ENCODE measurements at regions not wholly inside any gene's neighbourhood (a gene's known extent, or its start where the extent isn't known, plus 50 kb on each side); places are given as distances from the start of the nearest gene placed in this dataset.

DNA sequence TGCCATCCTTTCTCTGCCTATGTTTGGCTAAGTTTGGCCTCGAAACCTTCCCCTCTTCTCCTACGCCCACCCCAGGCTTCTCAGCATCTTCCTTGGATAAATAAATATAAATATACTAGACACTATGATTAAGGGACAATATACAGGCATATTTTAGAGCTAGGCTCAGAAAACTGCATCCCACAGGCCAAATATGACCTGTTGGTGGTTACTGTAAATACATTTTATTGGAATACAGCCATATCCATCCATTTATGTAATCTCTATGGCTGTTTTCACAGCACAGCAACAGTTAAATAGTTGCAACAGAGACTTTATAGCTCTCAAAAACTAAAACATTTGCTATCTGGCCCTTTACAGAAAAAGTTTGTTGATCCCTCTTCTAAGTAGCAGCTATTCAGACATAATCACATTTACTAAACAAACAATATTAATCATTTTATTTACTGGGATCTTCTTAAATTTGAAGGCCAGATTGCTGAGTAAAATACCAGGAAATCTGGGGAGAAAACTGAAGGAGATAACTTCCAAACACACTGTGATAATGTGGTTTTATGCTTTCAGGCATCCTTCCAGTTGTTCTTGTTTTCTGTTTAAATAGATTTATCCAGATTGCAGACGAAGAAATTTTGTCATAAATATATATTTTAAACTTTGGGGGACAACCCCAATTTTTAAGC lies 269.7 kb upstream of the THRB start:
- DNase-seq = no peak

DNA sequence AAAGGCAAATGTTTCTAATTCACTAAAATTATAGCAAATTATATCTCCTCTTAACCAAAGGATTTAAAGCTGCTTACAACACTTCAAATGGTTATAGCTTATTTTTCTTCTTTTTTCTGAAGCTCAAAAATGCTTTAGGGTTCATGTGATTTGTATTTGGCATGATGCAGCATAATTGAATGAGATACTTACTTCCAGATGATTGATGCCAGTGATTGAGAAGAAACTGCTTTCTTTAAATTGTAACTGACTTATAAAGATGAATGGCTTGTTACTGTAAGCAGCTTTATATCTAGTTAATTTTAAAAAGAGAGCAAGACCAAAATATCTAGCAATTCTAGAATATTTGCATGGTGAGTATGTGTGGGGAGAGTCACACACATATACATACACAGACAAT lies 270.7 kb upstream of the THRB start:
- no peak for DNase-seq

DNA sequence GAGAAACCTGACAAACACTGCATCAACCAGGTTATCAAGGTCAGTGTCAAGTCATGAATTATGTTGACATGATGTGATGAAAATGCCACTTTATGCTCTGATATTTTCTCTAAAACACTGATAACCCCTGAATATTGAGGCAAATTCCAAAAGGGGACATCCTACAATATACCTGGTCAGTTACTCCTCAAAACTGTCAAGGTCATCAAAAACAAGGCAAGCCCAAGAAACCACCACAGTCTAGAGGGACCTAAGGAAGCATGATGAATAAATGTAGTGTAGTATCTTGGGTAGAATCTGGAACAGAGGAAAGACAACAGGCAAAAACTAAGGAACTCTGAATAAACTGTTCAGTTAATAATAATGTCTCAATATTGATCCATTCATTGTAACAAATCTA lies 275.3 kb upstream of the THRB start:
- no peak for DNase-seq

DNA sequence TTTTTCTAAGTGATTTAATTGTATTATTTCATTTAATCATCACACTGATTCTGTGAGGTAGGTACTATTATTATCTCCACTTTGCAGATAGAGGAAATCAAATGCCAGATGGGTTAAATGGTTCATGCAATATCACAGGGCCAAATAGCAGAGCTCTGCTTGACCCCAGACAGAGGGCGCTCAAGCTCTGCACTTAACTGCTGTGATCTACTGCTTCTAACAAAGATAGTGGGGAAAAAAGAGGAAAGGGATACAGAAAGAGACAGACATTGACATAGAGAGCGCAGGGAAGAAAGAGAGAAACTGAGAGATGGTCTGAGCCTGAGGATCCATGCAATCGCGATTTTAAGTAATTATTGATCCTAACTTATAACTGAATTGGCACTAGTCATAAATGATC lies 279.1 kb upstream of the THRB start:
- peak; percentile 29 for DNase-seq

DNA sequence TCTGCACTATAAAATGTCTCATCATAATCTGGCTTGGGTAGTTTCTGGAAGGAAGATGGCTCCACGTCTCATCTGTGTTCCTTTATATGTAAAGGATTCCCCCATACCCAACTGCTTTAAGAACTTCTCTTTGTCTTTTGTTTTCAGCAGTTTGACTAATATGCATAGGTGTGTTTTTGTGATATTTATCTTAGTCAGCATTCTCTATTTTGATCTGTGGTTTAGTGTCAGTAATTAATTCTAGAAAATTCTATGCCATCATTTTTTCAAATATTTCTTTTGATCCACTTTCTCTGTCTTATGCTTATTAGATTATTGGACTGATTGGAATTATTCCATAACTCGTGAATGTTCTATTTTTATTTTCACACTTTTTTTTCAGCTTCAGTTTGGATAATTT lies 286.3 kb upstream of the THRB start:
- DNase-seq = no peak

DNA sequence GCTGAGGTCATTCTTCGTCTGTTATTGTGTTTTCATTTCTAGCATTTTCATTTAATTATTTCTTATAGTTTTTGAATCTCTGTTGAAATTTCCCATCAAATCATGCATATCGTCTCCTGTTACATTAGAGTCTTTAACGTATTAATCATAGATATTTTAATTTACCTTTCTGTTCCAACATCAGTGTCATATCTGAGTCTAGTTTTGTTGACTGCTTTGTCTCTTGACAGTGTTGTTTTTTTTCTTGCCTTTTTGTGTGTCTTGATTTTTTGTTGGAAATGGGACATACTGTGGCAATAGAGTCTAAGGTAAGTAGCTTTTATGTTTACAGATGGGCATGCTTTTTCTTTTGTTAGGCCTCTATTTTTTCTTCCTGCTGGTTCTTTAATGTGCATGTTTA lies 286.8 kb upstream of the THRB start:
- DNase-seq = no peak

DNA sequence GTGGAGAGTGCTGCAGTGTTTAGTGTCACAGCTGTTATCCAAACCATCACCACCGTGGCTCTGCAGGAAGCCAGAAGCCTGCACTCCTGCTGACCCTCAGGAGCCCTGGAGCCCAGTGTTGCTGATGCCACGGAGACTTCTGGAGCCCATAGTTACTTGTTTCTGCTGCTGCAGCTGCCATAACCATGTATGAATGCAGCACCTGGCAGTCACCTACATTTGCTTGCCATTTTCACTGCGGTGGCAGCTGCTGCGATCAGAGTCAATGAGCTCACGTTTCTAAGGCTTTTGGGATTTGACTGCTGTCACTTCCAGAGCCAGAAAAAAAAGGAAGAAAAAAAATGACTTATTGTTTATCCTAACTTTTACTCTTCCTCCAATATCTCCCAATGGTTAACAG lies 299.2 kb upstream of the THRB start:
- no peak for DNase-seq

DNA sequence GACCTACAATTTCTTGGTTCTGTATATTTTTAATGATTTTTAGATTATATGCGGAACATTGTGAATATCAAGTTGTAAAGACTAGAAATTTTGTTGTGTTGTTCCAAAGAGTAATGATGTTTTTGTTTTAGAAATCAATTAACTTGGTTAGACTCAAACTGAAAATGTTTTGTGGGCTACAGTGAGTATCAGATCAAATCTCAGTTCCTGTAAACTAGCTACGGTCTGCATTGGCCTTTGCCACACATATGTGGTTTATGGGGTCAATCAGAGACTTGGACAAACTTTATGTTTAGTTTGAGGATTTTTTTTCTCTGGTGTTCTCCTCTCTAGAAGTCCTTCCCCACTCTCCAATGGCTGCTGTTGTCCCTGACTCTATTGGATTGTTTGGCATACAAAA lies 308.0 kb upstream of the THRB start:
- DNase-seq = no peak

DNA sequence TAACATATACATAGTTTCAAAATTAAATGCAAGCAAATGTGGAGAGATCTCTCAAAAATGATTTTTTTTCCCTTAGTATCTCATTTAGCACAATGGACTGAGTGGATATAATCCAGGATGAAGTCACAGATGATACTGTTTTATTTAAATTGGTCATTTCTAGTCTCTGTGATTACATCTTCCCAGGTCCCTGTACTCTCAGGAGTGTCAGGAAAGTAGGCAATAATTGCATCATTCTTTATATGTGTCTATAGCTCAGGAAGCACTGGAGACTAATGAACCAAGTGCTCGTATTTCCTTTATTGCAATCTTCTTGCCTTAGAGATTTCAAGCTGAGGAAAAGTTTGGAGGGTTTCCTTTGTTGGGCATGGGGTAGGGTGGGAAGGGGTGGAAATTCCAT lies 309.4 kb upstream of the THRB start:
- no peak for DNase-seq

DNA sequence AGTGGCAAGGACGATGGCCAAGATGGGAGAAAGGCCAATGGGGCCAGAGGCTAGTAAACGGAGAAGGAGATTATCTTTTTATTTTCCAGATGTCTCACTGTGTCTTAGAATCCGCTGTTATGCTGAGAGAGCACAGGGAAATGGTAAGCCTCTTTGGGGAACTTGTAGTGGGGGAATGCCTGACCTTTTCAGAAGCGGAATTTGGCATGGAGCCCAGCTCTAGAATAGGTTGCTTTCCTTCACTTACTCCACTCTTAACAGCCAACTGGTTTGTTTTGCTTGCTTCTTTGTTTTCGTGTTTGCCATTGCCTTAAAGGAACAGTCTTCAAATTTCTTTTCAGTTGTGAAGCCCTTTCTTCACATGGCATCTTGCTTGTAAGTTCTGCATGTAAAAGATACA lies 316.2 kb upstream of the THRB start:
- DNase-seq = no peak

DNA sequence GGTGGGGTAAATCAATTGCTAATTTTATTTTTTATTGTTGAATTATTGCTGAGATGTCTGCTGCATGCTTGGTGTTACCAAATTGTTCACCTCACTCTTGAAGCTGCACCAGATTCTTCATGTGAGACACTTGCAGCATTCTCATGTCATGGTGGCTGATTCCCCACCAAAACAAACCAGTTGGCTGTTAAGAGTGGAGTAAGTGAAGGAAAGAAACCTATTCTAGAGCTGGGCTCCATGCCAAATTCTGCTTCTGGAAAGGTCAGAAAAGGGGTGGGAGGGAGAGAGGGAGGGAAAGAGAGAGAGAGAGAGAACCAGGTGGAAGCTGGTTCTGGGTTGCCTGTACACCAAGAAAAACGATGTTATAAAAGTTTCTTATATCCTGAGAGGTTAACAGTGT lies 317.5 kb upstream of the THRB start:
- DNase-seq = no peak

DNA sequence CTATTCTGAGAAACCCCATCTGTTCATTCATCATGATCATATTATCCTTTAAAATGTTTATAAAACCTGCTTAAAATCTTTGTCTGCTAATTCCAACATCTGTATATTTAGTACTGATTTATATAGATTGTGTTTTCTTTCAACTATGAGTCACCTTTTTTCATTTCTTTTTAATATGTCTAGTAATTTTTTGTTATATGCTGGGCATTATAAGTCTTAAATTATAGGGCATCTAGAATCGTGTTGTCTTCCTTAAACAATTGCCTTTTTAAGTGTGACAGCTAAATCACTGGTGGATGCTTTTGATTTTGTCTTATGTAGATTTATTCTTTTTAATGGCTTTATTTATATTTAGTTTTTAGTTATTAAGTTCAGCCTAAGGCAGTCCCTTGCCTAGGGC lies 323.4 kb upstream of the THRB start:
- no peak for DNase-seq

DNA sequence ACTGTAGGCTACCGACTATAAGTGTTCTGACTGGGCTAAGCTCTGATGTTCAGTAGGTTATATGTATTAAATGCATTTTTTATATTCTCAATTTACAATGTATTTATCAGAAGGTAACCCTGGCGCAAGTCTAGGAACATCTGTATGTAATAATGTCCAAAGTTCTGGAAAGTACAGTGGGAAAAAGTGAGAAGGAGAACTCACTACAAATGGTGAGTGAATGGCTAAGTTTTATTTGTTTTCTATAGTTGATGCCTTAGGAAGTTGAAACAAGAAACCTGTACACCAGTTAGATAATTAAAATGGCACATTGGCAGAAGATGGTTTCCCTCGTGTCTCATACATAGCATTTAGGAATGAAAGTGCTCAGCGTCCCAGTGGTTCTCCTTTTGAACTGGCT lies 333.4 kb upstream of the THRB start:
- no peak for DNase-seq

DNA sequence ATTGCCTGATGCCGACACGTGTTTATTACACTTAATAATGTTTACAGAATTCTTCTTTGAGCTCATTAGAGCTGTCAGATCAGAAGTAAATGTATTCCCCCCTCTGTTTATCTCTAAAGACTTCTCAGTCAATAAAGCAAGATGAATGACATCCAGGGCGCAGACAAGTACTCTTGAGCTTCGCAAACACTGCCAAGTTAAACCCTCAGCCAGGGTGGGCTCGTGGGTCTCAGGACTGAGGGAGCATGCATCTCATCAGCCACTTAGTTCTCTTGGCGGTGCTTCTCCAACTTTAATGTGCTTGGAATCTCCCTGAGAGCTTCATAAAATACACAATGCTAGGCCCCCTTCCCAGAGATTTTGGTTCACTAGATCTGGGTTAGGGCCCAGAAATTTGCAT lies 333.9 kb upstream of the THRB start:
- DNase-seq = no peak

DNA sequence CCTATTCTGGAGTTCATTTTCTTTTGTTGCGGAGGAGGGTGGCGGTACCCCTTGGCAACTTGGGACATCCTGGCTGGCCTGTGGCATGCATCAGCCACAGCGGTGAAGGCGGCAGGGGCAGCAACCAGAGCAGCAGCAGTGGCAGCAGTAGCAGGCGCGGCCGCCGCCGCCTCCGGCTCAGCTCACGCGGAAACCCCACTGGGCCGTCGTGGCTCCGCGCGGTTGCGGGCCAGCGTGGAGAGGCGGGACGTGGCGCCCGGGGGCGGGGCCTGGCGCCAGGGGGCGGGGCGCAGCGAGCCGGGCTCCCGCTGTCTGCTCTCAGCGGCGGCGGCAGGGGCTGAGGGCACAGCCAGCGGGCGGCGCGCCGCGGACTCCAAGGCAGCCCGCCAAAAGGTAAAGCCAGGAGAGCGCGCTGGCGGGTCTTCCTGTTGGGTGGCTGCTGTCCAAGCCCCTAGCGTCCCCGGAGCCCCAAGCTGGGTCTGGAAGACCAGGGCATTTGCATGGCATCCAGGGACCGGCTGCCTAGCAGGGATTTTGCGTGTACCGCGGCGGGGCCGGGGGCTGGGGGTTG lies 334.4 kb upstream of the THRB start:
- peak; percentile 16 for DNase-seq

DNA sequence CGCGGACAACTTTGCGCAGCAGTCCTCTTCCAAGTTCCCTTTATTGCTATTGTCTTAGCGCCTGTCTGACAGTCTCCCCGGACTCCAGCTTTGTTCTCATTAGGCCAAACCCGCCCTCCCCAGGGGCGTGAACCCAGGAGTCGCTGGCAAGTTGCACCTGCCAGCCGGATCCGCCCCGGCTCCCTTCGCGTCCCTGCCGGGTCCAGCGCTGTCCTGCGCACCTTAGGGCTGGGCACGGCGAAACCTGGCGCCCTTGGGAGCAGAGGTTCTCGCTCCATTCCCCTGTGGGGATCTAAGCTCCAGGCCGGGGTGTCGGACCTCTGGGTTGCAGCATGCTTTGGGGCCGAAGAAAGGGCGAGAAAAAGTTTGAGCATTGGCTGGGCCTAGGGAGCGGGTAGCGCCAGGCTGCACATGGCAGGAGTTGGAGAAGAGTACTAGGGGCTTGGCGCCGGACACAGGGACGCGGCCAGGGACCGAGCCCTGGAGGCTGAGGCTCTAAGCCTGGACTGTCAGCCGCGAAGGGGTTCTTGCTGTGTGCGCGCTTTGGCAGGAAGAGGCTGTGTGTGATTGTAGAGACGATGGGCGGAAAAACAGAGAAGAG lies 335.1 kb upstream of the THRB start:
- DNase-seq = no peak

DNA sequence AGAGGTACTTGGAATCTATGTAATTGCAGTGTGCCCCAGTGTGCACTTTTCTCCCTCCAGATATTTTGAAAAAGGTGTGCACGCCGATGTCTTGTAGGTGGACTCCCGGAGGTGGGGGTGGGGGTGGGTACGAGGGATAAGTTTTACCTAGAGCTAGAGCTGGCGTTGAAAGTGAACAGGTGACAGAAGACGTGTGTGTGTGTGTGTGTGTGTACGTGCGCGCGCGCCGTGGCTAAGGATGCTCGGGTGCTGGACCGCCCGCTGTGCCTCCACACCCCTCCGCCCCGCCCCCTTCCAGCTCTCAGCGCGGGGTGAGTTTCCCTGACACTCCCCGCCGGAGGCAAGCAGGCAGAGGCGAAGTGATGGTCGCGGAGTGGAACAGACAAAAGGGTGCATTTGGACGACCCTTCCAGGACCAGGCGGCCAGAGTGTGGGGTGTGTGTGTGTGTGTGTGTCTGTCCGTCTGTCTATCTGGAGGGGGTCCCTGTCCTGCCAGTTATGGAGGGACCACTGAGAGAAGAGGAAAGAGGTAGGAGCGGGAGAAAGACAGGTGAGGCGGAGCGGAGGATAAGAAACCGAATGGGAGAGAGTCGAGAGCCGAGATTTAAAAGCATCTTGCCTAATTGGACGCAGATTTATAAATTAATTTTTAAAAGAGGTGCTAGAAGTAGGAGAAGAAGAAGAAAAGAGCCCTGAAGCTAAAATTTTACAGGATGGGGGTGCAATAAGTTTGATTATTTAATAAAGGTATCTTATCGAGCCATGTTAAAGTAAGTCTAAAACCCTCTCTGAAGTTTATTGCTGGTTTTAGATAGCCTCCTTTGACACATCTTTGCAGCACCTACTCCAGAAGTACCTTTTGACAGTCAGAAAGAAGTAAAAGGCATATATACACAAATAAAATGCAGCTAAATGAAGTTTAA lies 335.8 kb upstream of the THRB start:
- peak; percentile 40 for DNase-seq

DNA sequence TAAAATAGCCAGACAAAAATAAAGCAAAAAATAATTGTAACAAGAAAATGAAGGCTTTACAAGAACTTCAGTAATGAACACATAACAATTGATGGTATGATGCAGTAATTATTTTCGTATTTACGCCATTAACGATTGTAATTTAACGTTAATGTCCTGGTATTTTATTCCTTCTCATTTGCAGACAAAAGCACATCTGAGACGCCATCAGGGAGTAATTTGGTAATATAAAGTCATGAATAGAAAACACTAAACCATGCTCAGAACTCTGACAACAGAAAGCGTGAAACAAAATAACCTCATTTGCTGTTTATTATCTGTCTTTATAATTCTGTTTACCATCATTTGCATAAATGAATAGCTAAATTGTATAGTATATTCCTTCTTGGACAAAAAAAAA lies 336.6 kb upstream of the THRB start:
- no peak for DNase-seq

DNA sequence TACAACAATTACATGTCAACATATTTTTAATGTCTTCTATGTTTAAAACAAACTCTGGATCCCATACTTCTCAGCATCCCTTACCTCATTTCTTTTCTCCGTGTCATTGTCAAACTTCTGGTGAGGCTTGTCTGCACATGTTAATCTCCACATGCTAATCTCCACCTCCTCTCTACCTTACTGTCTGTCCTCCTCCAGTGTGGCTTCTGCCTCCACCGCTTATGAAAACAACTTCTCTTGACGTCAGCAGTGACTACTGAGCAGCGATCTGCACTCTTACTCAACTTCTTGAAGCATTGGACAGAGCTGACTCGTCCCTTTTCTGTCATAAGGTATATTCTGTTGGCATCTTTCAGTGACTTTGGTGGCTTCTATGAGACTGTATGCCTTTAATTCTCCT lies 338.2 kb upstream of the THRB start:
- DNase-seq = no peak

DNA sequence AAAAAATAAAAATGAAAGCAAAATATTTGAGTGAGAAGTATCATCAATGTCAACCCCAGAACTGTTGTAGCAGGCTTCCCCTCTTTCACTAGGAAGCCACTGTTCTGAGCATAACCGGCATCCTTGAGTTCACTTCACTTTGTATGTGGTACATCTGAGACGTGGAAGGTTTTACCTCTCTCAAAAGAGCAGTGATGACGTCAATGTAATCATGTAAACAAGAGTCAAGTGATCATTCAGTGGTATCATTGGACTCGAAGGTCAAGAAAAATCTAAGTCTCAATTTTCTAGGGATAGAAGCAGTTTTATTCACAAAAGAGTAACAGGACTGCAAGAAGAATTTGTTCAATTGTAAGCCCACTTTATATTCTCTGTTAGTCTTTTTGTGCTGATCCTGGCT lies 339.8 kb upstream of the THRB start:
- DNase-seq = no peak

DNA sequence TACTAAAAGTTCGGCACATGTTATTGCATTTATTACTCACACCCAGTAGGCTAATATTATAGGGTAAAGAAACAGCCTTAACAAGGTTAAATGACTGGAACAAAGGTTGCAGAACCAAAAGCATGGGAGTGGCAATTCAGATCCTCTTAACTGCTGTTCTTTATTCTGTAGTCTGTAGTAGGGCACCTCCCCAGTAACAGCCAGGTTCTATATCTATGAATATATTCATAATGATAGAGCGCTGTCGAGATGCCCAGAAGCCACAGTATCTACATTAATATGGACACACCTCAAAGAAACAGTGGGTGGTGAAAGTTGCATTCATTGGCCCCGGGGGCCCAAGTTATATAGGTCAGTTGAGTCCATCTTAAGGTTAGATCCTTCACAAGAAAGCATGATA lies 340.9 kb upstream of the THRB start:
- no peak for DNase-seq

DNA sequence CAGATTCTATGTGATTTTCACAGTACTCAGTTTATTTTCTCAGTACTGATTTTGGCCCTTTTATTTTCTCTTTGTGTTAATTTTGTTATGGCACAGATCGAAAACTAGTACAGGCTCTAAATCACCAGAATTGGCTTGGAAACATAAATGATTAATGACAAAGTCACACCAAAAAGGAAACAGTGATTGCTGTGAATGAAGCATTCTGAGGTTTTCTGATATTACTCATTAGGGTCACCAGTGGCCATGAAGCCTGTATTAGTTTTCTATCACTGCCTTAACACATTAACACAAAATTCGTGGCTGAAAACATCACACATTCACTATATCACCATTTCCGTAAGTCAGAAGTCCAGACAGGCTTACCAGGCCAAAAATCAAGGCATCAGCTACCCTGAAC lies 343.0 kb upstream of the THRB start:
- no peak for DNase-seq

DNA sequence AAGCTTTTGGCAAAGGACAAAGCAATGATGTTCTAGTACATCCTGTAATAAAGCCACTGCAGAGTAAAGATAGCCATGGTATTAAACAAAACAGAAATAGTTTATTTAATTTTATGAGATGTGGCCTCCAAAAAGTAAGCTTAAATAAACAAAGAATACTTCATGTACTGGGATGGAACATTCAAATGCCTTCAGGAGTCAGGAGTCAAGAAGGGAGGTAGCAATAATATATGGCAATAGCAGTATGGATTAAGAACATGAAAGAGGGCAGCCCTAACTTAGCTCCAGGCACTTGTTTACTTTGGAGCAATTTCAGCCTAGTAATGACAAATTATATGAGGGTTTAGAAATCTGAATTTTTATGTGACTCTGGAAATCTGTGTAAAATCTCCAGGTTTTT lies 343.9 kb upstream of the THRB start:
- no peak for DNase-seq
